HG02610 (cell line): ENCODE measurements at regions not wholly inside any gene's neighbourhood (a gene's known extent, or its start where the extent isn't known, plus 50 kb on each side); places are given as distances from the start of the nearest gene placed in this dataset.
"Not testable (repeated sequence)": the region's sequence is repeated elsewhere in the genome, so short reads cannot be mapped to it uniquely, and the experiment has no call there.

Source experiments
- ATAC-seq: cut with Tn5 transposase; IDR thresholded peaks from one replicate; pipeline ENCODE4 v1.9.1; 2021; ENCODE audit warnings: mild to moderate bottlenecking, moderate library complexity; ENCODE audit not compliant: unreplicated experiment

GRCh38 chr10:8415029-8415428, 360.5 kb downstream of the GATA3 start:
- not testable (repeated sequence) for ATAC-seq

GRCh38 chr10:8416192-8416701, 361.8 kb downstream of the GATA3 start:
- peak; percentile 58 for ATAC-seq

- ATAC-seq = peak; percentile 20
Measured at GRCh38 chr10:8416760-8417159, 362.3 kb downstream of the GATA3 start.

- ATAC-seq = no peak
Measured at GRCh38 chr10:8417631-8418030, 363.1 kb downstream of the GATA3 start.

GRCh38 chr10:8418631-8419030, 364.1 kb downstream of the GATA3 start:
- ATAC-seq = no peak

GRCh38 chr10:8420182-8420581, 365.7 kb downstream of the GATA3 start:
- ATAC-seq = no peak

- ATAC-seq = no peak
Measured at GRCh38 chr10:8424555-8425211, 370.2 kb downstream of the GATA3 start.

- ATAC-seq = no peak
Measured at GRCh38 chr10:8428654-8429053, 374.2 kb downstream of the GATA3 start.

- ATAC-seq = no peak
Measured at GRCh38 chr10:8430321-8430720, 375.8 kb downstream of the GATA3 start.

- ATAC-seq = no peak
Measured at GRCh38 chr10:8431511-8431910, 377.0 kb downstream of the GATA3 start.

GRCh38 chr10:8435186-8436055, 380.9 kb downstream of the GATA3 start:
- ATAC-seq = no peak

GRCh38 chr10:8437896-8438295, 383.4 kb downstream of the GATA3 start:
- ATAC-seq = no peak

- no peak for ATAC-seq
Measured at GRCh38 chr10:8438603-8439002, 384.1 kb downstream of the GATA3 start.

- ATAC-seq = no peak
Measured at GRCh38 chr10:8439040-8439439, 384.6 kb downstream of the GATA3 start.

GRCh38 chr10:8444630-8445029, 390.1 kb downstream of the GATA3 start:
- ATAC-seq = no peak

GRCh38 chr10:8445353-8445752, 390.9 kb downstream of the GATA3 start:
- ATAC-seq = no peak

GRCh38 chr10:8449909-8450308, 395.4 kb downstream of the GATA3 start:
- ATAC-seq = no peak

GRCh38 chr10:8453587-8453986, 399.1 kb downstream of the GATA3 start:
- no peak for ATAC-seq

GRCh38 chr10:8454357-8454756, 399.9 kb downstream of the GATA3 start:
- no peak for ATAC-seq

GRCh38 chr10:8455181-8455580, 400.7 kb downstream of the GATA3 start:
- no peak for ATAC-seq

GRCh38 chr10:8456386-8456785, 401.9 kb downstream of the GATA3 start:
- ATAC-seq = no peak

GRCh38 chr10:8460626-8461025, 406.1 kb downstream of the GATA3 start:
- ATAC-seq = no peak
